Activated T-helper 1 cell treated with anti-CD3 and anti-CD28 coated beads, Interleukin-12 subunit alpha, Interleukin-12 subunit beta, Interleukin-2, Interleukin-4 antibody, amounts not matched to agents 30 ng/mL and 10 ng/mL and 1 ng/mL, durations not matched to agents 14 hours and 24 hours and 36 hours (primary cell): ENCODE measurements at regions not wholly inside any gene's neighbourhood (a gene's known extent, or its start where the extent isn't known, plus 50 kb on each side); places are given as distances from the start of the nearest gene placed in this dataset.
"Not testable (repeated sequence)": the region's sequence is repeated elsewhere in the genome, so short reads cannot be mapped to it uniquely, and the experiment has no call there.

Experiments used
- DNase-seq: peaks from one replicate; pipeline ENCODE4 v3.0.0; 2021; ENCODE audit warnings: low spot score
- H3K27ac Mint-ChIP-seq: one replicate; pipeline ENCODE4 v1.8.0; 2021; ENCODE audit warnings: mild to moderate bottlenecking, mixed read lengths
- H3K27me3 Mint-ChIP-seq: one replicate; pipeline ENCODE4 v1.8.0; 2022; ENCODE audit warnings: mild to moderate bottlenecking, moderate library complexity, mixed read lengths; ENCODE audit not compliant: insufficient read depth
- H3K36me3 Mint-ChIP-seq: one replicate; pipeline ENCODE4 v1.8.0; 2021; ENCODE audit warnings: low read depth, mixed read lengths
- H3K4me1 Mint-ChIP-seq: one replicate; pipeline ENCODE4 v1.8.0; 2021; ENCODE audit warnings: low read depth, mixed read lengths
- H3K4me3 Mint-ChIP-seq: one replicate; pipeline ENCODE4 v1.8.0; 2021; ENCODE audit warnings: mild to moderate bottlenecking, moderate library complexity, mixed read lengths
- H3K9me3 Mint-ChIP-seq: one replicate; pipeline ENCODE4 v1.8.0; 2021; ENCODE audit warnings: mixed read lengths
- intact Hi-C: fragments of 100-400 bp; cut with micrococcal nuclease; formaldehyde crosslinking; loops from one replicate; pipeline ENCODE4 v1.15.1; 2024

GRCh38 chr3:166634091-166634746 lies 745.9 kb downstream of the ZBBX start:
- Mint-ChIP-seq H3K27me3 (no peaks in the 10 kb centered on the region), H3K4me1 (no peaks in the 10 kb centered on the region), H3K36me3 (no peaks in the 10 kb centered on the region), H3K27ac (no peak overlapping the region), H3K4me3 (no peak overlapping the region), H3K9me3 (peaks cover 10% of the 10 kb centered on the region)
- DNase-seq, result no peak
- intact Hi-C loops, result no loop called here

DNA sequence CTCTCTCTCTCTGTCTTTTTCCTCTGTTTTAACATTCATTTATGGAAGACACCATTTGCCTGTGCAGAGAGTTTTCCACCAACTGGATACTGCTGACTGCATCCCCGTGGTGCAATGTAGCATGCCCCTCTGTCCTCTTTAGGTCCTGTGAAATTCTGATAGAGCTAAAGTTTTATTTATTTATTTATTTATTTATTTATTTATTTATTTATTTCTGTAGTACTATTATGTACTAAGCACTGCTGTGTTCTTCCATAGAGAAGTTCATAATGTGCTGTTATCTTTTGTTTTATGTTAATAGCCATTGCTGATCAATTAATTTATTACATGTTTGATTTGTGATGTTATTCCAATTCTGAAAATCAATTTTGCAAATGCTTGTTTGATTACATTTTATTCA lies 749.9 kb downstream of the ZBBX start:
- Mint-ChIP-seq H3K4me1 (no peaks in the 10 kb centered on the region), H3K27me3 (no peaks in the 10 kb centered on the region), H3K27ac (no peak overlapping the region), H3K36me3 (no peaks in the 10 kb centered on the region), H3K9me3 (peaks cover 5% of the 10 kb centered on the region), H3K4me3 (no peak overlapping the region)
- intact Hi-C loops, result no loop called here
- DNase-seq, result no peak

GRCh38 chr3:166613365-166613764 lies 766.7 kb downstream of the ZBBX start:
- no peak for DNase-seq
- H3K4me3 Mint-ChIP-seq, result no peak overlapping the region
- no peak overlapping the region for H3K27ac Mint-ChIP-seq
- intact Hi-C loops, result no loop called here
- peaks cover 5% of the 10 kb centered on the region for H3K9me3 Mint-ChIP-seq
- H3K4me1 Mint-ChIP-seq, result no peaks in the 10 kb centered on the region
- no peaks in the 10 kb centered on the region for H3K27me3 Mint-ChIP-seq
- no peaks in the 10 kb centered on the region for H3K36me3 Mint-ChIP-seq

DNA sequence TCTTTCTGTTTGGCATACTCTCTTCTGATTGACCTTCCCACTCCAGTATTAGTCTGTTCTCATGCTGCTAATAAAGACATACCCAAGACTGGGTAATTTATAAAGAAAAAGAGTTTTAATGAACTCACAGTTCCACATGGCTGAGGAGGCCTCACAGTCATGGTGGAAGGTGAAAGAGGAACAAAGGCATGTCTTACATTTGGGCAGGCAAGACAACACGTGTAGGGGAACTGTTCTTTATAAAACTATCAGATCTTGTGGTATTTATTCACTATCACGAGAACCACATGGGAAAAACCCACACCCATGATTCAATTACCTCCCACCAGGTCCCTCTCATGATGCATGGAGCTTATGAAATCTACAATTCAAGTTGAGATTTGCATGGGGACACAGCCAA lies 767.3 kb downstream of the ZBBX start:
- DNase-seq, H3K27ac Mint-ChIP-seq, H3K4me3 Mint-ChIP-seq, H3K4me1 Mint-ChIP-seq, intact Hi-C loops, H3K36me3 Mint-ChIP-seq, H3K27me3 Mint-ChIP-seq, H3K9me3 Mint-ChIP-seq: not testable (repeated sequence)

GRCh38 chr3:166607933-166608521 lies 770.8 kb upstream of the BCHE start:
- no peaks in the 10 kb centered on the region for H3K4me1 Mint-ChIP-seq
- intact Hi-C loops, result no loop called here
- H3K9me3 Mint-ChIP-seq, result peaks cover 5% of the 10 kb centered on the region
- H3K27me3 Mint-ChIP-seq, result no peaks in the 10 kb centered on the region
- no peak overlapping the region for H3K4me3 Mint-ChIP-seq
- H3K36me3 Mint-ChIP-seq, result no peaks in the 10 kb centered on the region
- no peak for DNase-seq
- H3K27ac Mint-ChIP-seq, result no peak overlapping the region

- H3K27me3 Mint-ChIP-seq, result no peaks in the 10 kb centered on the region
- no peak overlapping the region for H3K4me3 Mint-ChIP-seq
- DNase-seq, result no peak
- H3K27ac Mint-ChIP-seq, result no peak overlapping the region
- no peaks in the 10 kb centered on the region for H3K36me3 Mint-ChIP-seq
- intact Hi-C loops, result no loop called here
- no peaks in the 10 kb centered on the region for H3K4me1 Mint-ChIP-seq
- peaks cover 5% of the 10 kb centered on the region for H3K9me3 Mint-ChIP-seq
Observed at GRCh38 chr3:166606988-166607387, 769.8 kb upstream of the BCHE start.

DNA sequence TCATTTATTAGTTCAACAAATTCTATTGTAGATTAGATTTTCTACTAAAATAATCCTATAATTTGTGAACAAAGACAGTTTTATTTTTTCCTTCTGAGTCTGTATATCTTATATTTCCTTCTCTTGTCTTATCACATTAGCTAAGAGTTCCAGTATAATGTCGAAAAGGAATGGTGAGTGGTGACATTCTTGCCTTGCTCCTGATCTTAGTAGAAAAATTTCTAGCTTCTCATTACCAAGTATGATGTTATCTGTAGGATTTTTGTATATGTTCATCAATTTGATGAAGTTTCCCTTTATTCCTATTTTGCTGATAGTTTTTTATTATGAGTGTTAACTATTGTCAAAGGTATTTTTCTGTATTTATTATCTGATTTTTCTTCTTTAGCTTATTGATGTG lies 756.6 kb upstream of the BCHE start:
- no peaks in the 10 kb centered on the region for H3K27me3 Mint-ChIP-seq
- H3K4me3 Mint-ChIP-seq, result no peak overlapping the region
- no peak for DNase-seq
- peaks cover 8% of the 10 kb centered on the region for H3K9me3 Mint-ChIP-seq
- no peaks in the 10 kb centered on the region for H3K4me1 Mint-ChIP-seq
- intact Hi-C loops, result no loop called here
- no peaks in the 10 kb centered on the region for H3K36me3 Mint-ChIP-seq
- no peak overlapping the region for H3K27ac Mint-ChIP-seq

GRCh38 chr3:166582236-166582635 lies 745.0 kb upstream of the BCHE start:
- Mint-ChIP-seq H3K36me3 (no peaks in the 10 kb centered on the region), H3K9me3 (no peaks in the 10 kb centered on the region), H3K4me1 (no peaks in the 10 kb centered on the region), H3K27ac (no peak overlapping the region), H3K27me3 (no peaks in the 10 kb centered on the region), H3K4me3 (no peak overlapping the region)
- no peak for DNase-seq
- intact Hi-C loops, result no loop called here

DNA sequence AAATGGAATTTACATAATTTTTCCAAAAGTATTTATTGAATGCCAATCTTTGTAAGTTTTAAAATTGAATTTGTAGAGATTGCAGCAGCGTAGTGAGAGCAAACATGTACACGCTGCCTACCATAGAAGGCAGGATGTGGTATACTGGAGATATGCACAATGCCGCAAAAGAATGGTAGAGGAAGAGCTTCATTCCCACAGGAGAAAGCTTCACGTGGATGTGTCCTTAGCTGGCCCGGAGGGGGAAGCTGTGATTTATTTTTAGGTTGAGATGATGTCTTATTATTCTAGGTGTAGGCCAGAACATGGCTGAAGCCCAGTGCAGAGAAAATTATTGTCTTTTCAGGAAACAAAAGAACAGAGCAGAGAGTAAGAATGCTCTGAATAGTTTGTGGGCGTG lies 743.3 kb upstream of the BCHE start:
- DNase-seq, result no peak
- intact Hi-C loops, result no loop called here
- H3K27me3 Mint-ChIP-seq, result no peaks in the 10 kb centered on the region
- no peaks in the 10 kb centered on the region for H3K4me1 Mint-ChIP-seq
- H3K4me3 Mint-ChIP-seq, result no peak overlapping the region
- no peaks in the 10 kb centered on the region for H3K36me3 Mint-ChIP-seq
- no peak overlapping the region for H3K27ac Mint-ChIP-seq
- H3K9me3 Mint-ChIP-seq, result no peaks in the 10 kb centered on the region

DNA sequence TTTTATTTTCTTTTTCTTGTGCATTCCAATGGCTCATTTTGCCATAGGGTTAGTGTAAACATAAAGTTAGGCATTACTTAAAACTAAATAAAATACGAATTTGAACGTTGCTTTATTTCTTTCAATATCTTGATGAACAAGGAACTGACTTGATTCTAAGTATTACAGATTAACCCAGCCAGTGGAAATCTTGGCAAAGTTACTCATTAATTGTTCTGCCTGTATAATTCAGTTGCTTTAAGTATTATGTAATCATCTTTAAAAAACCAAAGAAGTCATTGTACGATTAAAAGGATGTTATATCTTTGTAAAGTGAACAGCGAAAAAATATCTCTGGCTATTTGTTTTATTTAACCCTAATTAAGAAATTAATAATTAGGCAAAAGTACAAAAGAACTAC lies 737.9 kb upstream of the BCHE start:
- no peaks in the 10 kb centered on the region for H3K36me3 Mint-ChIP-seq
- no peak overlapping the region for H3K4me3 Mint-ChIP-seq
- no peaks in the 10 kb centered on the region for H3K9me3 Mint-ChIP-seq
- H3K27ac Mint-ChIP-seq, result no peak overlapping the region
- DNase-seq, result no peak
- no peaks in the 10 kb centered on the region for H3K4me1 Mint-ChIP-seq
- intact Hi-C loops, result no loop called here
- no peaks in the 10 kb centered on the region for H3K27me3 Mint-ChIP-seq

- intact Hi-C loops, H3K27me3 Mint-ChIP-seq, H3K36me3 Mint-ChIP-seq, DNase-seq, H3K4me1 Mint-ChIP-seq, H3K4me3 Mint-ChIP-seq, H3K27ac Mint-ChIP-seq, H3K9me3 Mint-ChIP-seq: not testable (repeated sequence)
Observed at GRCh38 chr3:166571686-166572085, 734.5 kb upstream of the BCHE start.

DNA sequence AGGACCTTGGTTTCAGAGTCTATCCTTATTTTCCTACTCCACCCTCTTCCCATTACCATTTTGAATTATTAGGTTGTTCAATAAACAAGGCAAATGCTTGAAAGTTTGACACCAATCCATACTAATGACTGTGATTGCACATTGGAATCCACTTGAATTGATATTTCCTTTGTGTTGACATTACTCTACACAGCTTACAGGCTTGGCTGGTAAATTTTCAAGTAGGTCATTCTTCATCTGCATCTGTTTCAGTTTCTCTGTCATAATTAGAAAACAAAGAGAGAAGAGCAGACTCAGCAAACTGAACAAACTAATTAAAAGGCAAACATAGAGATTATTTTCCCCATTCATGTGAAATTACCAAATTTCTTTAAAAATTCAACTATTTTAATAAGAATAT lies 732.9 kb upstream of the BCHE start:
- Mint-ChIP-seq H3K4me1 (no peaks in the 10 kb centered on the region), H3K9me3 (no peaks in the 10 kb centered on the region), H3K27me3 (no peaks in the 10 kb centered on the region), H3K27ac (no peak overlapping the region), H3K36me3 (no peaks in the 10 kb centered on the region), H3K4me3 (no peak overlapping the region)
- DNase-seq, result no peak
- intact Hi-C loops, result no loop called here

GRCh38 chr3:166569589-166569988 lies 732.4 kb upstream of the BCHE start:
- intact Hi-C loops, result no loop called here
- no peak for DNase-seq
- H3K9me3 Mint-ChIP-seq, result no peaks in the 10 kb centered on the region
- H3K36me3 Mint-ChIP-seq, result no peaks in the 10 kb centered on the region
- H3K27ac Mint-ChIP-seq, result no peak overlapping the region
- H3K27me3 Mint-ChIP-seq, result no peaks in the 10 kb centered on the region
- no peak overlapping the region for H3K4me3 Mint-ChIP-seq
- H3K4me1 Mint-ChIP-seq, result no peaks in the 10 kb centered on the region

- Mint-ChIP-seq H3K27me3 (no peaks in the 10 kb centered on the region), H3K9me3 (no peaks in the 10 kb centered on the region), H3K27ac (no peak overlapping the region), H3K36me3 (no peaks in the 10 kb centered on the region), H3K4me3 (no peak overlapping the region), H3K4me1 (no peaks in the 10 kb centered on the region)
- DNase-seq, result no peak
- intact Hi-C loops, result no loop called here
Observed at GRCh38 chr3:166560253-166560652, 723.0 kb upstream of the BCHE start.
